ES-I3 (cell line): ENCODE measurements at regions not wholly inside any gene's neighbourhood (a gene's known extent, or its start where the extent isn't known, plus 50 kb on each side); places are given as distances from the start of the nearest gene placed in this dataset.
"Not testable (repeated sequence)": the region's sequence is repeated elsewhere in the genome, so short reads cannot be mapped to it uniquely, and the experiment has no call there.

Experiments
- H3K36me3 ChIP-seq: 2 replicates; pipeline ENCODE4 v1.6.1; 2013; ENCODE audit warnings: mild to moderate bottlenecking, low read length, control low read depth, moderate library complexity; ENCODE audit not compliant: insufficient read depth
- H3K4me1 ChIP-seq: 2 replicates; pipeline ENCODE4 v1.6.1; 2013; ENCODE audit warnings: mild to moderate bottlenecking, control low read depth, low read length; ENCODE audit not compliant: insufficient read depth
- H3K9ac ChIP-seq: 2 replicates; pipeline ENCODE4 v1.6.1; 2013; ENCODE audit warnings: low read depth, mild to moderate bottlenecking, low read length, moderate library complexity
- H3K9me3 ChIP-seq: 2 replicates; pipeline ENCODE4 v1.6.1; 2013; ENCODE audit warnings: mild to moderate bottlenecking, low read length, moderate library complexity; ENCODE audit not compliant: control insufficient read depth, insufficient read depth

- H3K9me3 ChIP-seq, H3K36me3 ChIP-seq, H3K9ac ChIP-seq: not testable (repeated sequence)
- H3K4me1 ChIP-seq: peaks cover 31% of the 10 kb centered on the region
Measured at GRCh38 chr16:14016362-14016761, 54.8 kb upstream of the MRTFB start.

GRCh38 chr16:14017886-14018285 is 53.2 kb upstream of the MRTFB start:
- Histone ChIP-seq H3K4me1 (peaks cover 30% of the 10 kb centered on the region), H3K9me3 (no peaks in the 10 kb centered on the region), H3K9ac (no peak overlapping the region), H3K36me3 (no peaks in the 10 kb centered on the region)

DNA sequence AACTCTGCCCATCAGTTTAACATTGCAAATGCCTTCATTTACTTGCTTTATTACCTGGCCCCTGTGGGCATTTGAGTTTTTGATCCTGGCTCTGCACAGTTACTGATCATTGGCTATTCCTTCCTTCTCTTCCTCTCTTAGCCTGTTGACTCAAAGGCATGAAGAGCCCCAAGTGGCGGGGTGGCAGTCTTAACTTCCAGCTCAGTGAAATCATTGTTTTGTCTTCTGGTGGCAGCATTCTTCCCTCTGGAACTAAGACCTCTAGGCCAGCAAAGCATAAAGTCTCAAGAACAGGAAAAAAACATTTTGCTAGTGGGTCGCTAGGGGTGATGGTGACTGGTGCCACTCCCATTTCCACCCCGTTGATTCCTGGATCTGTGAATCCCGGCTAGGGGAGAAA is 52.3 kb upstream of the MRTFB start:
- Histone ChIP-seq H3K36me3 (no peaks in the 10 kb centered on the region), H3K9ac (no peak overlapping the region), H3K9me3 (no peaks in the 10 kb centered on the region), H3K4me1 (peaks cover 21% of the 10 kb centered on the region)

DNA sequence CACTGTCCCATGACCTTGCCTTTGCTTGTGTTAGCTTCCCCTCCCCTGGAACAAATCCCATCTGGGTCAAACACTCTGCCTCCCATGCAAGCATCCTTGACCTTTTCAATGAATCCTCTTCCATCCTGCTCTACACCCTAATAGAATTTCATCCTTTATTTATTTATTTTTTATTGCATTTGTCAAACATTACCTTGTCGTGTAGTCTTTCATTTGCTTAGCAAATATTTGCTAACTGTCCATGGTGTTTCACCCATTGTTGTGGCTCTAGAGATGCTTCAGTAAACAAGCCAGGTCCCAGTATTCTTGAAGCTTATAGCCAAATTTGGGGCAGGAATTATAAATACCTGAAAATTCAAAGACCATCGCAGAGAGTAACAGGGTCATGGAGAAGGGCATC is 51.0 kb upstream of the MRTFB start:
- Histone ChIP-seq H3K9me3 (no peaks in the 10 kb centered on the region), H3K36me3 (no peaks in the 10 kb centered on the region), H3K4me1 (peaks cover 14% of the 10 kb centered on the region), H3K9ac (no peak overlapping the region)
